Right lobe of liver (tissue), 6 donors: ENCODE measurements at regions not wholly inside any gene's neighbourhood (a gene's known extent, or its start where the extent isn't known, plus 50 kb on each side); places are given as distances from the start of the nearest gene placed in this dataset.
A peak's percentile ranks its signal among the peaks of the same experiment; 100 is the strongest.

Experiments used
- ATAC-seq, 4 donors: fragments of 200-7000 bp; cut with Tn5 transposase; one replicate each; pipeline ENCODE4 v1.9.1; 2020; ENCODE audit warnings: mild to moderate bottlenecking in 4 of 4, moderate library complexity in 4 of 4
- DNase-seq, 3 donors: peaks; one replicate each; pipeline ENCODE4 v3.0.0-alpha.2; 2020
- H3K27ac ChIP-seq, 3 donors: fragments of 200-600 bp; one replicate each; pipeline ENCODE4 v1.8.0; 2022
- H3K27me3 ChIP-seq, 2 donors: fragments of 200-600 bp; one replicate each; pipeline ENCODE4 v1.8.0; 2022
- H3K36me3 ChIP-seq, 4 donors: fragments of 200-600 bp; sonication (generic) in 1 of 4; one replicate each; pipeline versions ENCODE4 v1.5.1 to v1.8.0; 2017 to 2022; ENCODE audit warnings: control low read depth in 1 of 4
- H3K4me1 ChIP-seq, 4 donors: fragments of 200-600 bp; sonication (generic) in 1 of 4; one replicate each; pipeline versions ENCODE4 v1.5.1 to v1.8.0; 2017 to 2022; ENCODE audit warnings: control low read depth in 1 of 4
- H3K4me3 ChIP-seq, 3 donors: fragments of 200-600 bp; one replicate each; pipeline ENCODE4 v1.8.0; 2022
- H3K9me3 ChIP-seq, 4 donors: fragments of 200-600 bp; sonication (generic) in 1 of 4; one replicate each; pipeline versions ENCODE4 v1.5.1 to v1.8.0; 2017 to 2022; ENCODE audit warnings: control low read depth in 1 of 4
- CTCF ChIP-seq, 4 donors: fragments of 200-600 bp in 3 of 4; fragments of 450-650 bp in 1 of 4; IDR thresholded peaks; one replicate each; pipeline versions ENCODE4 v1.5.1 to v1.8.0; 2016 to 2022; ENCODE audit warnings: antibody characterized with exemption in 4 of 4, mild to moderate bottlenecking in 2 of 4
- POLR2A ChIP-seq: fragments of 450-650 bp; IDR thresholded peaks from one replicate; pipeline ENCODE4 v1.6.1; 2017; ENCODE audit warnings: antibody characterized with exemption, mild to moderate bottlenecking
- WGBS: methylation state at CpG from one replicate; pipeline ENCODE4 v1.1.6; 2018; ENCODE audit warnings: low coverage, low lambda C conversion rate; ENCODE audit not compliant: insufficient coverage; ENCODE audit errors: missing lambda C conversion rate; 5-methylcytosine and 5-hydroxymethylcytosine counted together
- intact Hi-C, 2 donors: fragments of 100-400 bp; cut with DNase I; formaldehyde crosslinking; loops; one replicate each; pipeline versions ENCODE4 v1.11.2 to v1.14.1; 2022
- donor health status: DM: no; HTN: yes; CAD: no.
- donor health status: DM: no; HTN: no; CAD: no.
- donor health status: DM: no; HTN: no; CAD: no.
- donor health status: DM: no; HTN: yes; CAD: no.
- donor health status: DM: no; HTN: yes; CAD: no.

GRCh38 chr2:196433116-196433515 is 206.4 kb upstream of the CCDC150 start:
- intact Hi-C loops = no loop called here
- Histone ChIP-seq H3K4me1 (no peaks in the 10 kb centered on the region), H3K4me3 (no peak overlapping the region), H3K9me3 (no peaks in the 10 kb centered on the region), H3K27me3 (no peaks in the 10 kb centered on the region), H3K36me3 (no peaks in the 10 kb centered on the region), H3K27ac (no peak overlapping the region)
- ATAC-seq (no peak), DNase-seq (no peak)
- WGBS = 95% methylated on average over 5 of the region's 13 CpGs
- TF ChIP-seq CTCF (IDR thresholded peaks at IDR 0.05) (no peak), POLR2A (no peak)

GRCh38 chr2:196434217-196434616 is 205.3 kb upstream of the CCDC150 start:
- Histone ChIP-seq H3K4me1 (no peaks in the 10 kb centered on the region), H3K9me3 (no peaks in the 10 kb centered on the region), H3K27me3 (no peaks in the 10 kb centered on the region), H3K4me3 (no peak overlapping the region), H3K36me3 (no peaks in the 10 kb centered on the region), H3K27ac (no peak overlapping the region)
- DNase-seq = no peak
- ATAC-seq = peak; percentile 40 to 81 (median 58)
- TF ChIP-seq CTCF (IDR thresholded peaks at IDR 0.05) (no peak), POLR2A (no peak)
- 65% methylated on average over 5 of the region's 5 CpGs for WGBS
- intact Hi-C loops = no loop called here

- no peaks in the 10 kb centered on the region for H3K9me3 ChIP-seq
- no peaks in the 10 kb centered on the region for H3K27me3 ChIP-seq
- no peak overlapping the region for H3K27ac ChIP-seq
- intact Hi-C loops = no loop called here
- TF ChIP-seq POLR2A = no peak
- no peak for TF ChIP-seq CTCF (IDR thresholded peaks at IDR 0.05)
- ATAC-seq (no peak), DNase-seq (no peak)
- no peaks in the 10 kb centered on the region for H3K36me3 ChIP-seq
- no peaks in the 10 kb centered on the region for H3K4me1 ChIP-seq
- H3K4me3 ChIP-seq = no peak overlapping the region
Measured at GRCh38 chr2:196435189-196435588, 204.3 kb upstream of the CCDC150 start.

GRCh38 chr2:196437626-196438025 is 201.9 kb upstream of the CCDC150 start:
- H3K27me3 ChIP-seq = no peaks in the 10 kb centered on the region
- no peaks in the 10 kb centered on the region for H3K4me1 ChIP-seq
- H3K4me3 ChIP-seq = no peak overlapping the region
- no peaks in the 10 kb centered on the region for H3K36me3 ChIP-seq
- H3K9me3 ChIP-seq = no peaks in the 10 kb centered on the region
- TF ChIP-seq CTCF (IDR thresholded peaks at IDR 0.05) (no peak), POLR2A (no peak)
- 54% methylated on average over 4 of the region's 6 CpGs for WGBS
- ATAC-seq (no peak), DNase-seq (no peak)
- intact Hi-C loops = no loop called here
- H3K27ac ChIP-seq = no peak overlapping the region

GRCh38 chr2:196439760-196440159 is 199.8 kb upstream of the CCDC150 start:
- H3K36me3 ChIP-seq = no peaks in the 10 kb centered on the region
- WGBS = 58% methylated on average over 4 of the region's 4 CpGs
- H3K27me3 ChIP-seq = no peaks in the 10 kb centered on the region
- DNase-seq = no peak
- no peak overlapping the region for H3K4me3 ChIP-seq
- no peak overlapping the region for H3K27ac ChIP-seq
- intact Hi-C loops = no loop called here
- no peak for ATAC-seq
- H3K4me1 ChIP-seq = no peaks in the 10 kb centered on the region
- no peaks in the 10 kb centered on the region for H3K9me3 ChIP-seq
- no peak for TF ChIP-seq POLR2A
- no peak for TF ChIP-seq CTCF (IDR thresholded peaks at IDR 0.05)
